BJ (cell line): ENCODE measurements at regions not wholly inside any gene's neighbourhood (a gene's known extent, or its start where the extent isn't known, plus 50 kb on each side); places are given as distances from the start of the nearest gene placed in this dataset.

ENCODE experiments used
- CTCF ChIA-PET: fragments of 350-600 bp; formaldehyde crosslinking; extraction: SDS; loops from one replicate; lab custom pipeline; 2021; ENCODE audit warnings: antibody characterized with exemption, inconsistent platforms; lab: Yijun Ruan, JAX
- POLR2A ChIA-PET: fragments of 300-600 bp; sonication (Branson Sonifier 250); formaldehyde crosslinking; extraction: SDS; loops from one replicate; lab custom pipeline; 2021; ENCODE audit warnings: antibody characterized with exemption; lab: Charles Lee
- DNase-seq: peaks from one replicate; pipeline ENCODE4 v3.0.0-alpha.2; 2011; ENCODE audit warnings: low read depth
- H3K27me3 ChIP-seq: 2 replicates; pipeline ENCODE4 v1.6.0; 2011; ENCODE audit warnings: low read length; ENCODE audit not compliant: control insufficient read depth, insufficient read depth
- H3K36me3 ChIP-seq: 2 replicates; pipeline ENCODE4 v1.5.1; 2011; ENCODE audit warnings: low read length; ENCODE audit not compliant: control insufficient read depth, insufficient read depth
- H3K4me3 ChIP-seq: 2 replicates; pipeline ENCODE4 v1.5.1; 2011; ENCODE audit warnings: low read depth, mild to moderate bottlenecking, control low read depth, low read length
- TF ChIP-seq, protein P1 (sequence below): IDR thresholded peaks from 2 replicates; pipeline ENCODE4 v1.5.1; 2011; ENCODE audit warnings: low read depth, mild to moderate bottlenecking, control low read depth, inconsistent platforms, low read length, moderate library complexity; ENCODE audit not compliant: insufficient read depth

DNA sequence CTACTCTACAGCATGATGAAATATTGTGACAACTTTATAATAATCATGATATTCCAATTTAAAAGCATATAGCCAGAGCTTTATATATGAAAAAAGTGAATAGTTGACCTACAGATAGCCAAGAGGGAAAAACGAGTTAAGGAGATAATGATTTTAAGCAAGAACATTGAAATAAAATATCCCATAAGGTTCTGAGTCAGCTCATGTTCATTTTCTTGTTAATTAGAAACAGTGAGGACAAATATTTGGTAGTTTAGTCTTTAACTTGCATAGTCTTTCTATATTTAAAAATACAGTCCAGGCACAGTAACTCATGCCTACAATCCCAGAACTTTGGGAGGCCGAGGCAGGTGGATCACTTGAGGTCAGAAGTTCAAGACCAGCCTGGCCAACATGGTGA is 55.8 kb upstream of the CDH6 start:
- POLR2A ChIA-PET, result no interaction called here
- H3K36me3 ChIP-seq, result no peaks in the 10 kb centered on the region
- TF ChIP-seq, protein P1, sequence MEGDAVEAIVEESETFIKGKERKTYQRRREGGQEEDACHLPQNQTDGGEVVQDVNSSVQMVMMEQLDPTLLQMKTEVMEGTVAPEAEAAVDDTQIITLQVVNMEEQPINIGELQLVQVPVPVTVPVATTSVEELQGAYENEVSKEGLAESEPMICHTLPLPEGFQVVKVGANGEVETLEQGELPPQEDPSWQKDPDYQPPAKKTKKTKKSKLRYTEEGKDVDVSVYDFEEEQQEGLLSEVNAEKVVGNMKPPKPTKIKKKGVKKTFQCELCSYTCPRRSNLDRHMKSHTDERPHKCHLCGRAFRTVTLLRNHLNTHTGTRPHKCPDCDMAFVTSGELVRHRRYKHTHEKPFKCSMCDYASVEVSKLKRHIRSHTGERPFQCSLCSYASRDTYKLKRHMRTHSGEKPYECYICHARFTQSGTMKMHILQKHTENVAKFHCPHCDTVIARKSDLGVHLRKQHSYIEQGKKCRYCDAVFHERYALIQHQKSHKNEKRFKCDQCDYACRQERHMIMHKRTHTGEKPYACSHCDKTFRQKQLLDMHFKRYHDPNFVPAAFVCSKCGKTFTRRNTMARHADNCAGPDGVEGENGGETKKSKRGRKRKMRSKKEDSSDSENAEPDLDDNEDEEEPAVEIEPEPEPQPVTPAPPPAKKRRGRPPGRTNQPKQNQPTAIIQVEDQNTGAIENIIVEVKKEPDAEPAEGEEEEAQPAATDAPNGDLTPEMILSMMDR, result no peak
- H3K27me3 ChIP-seq, result no peaks in the 10 kb centered on the region
- no peak overlapping the region for H3K4me3 ChIP-seq
- no peak for DNase-seq
- CTCF ChIA-PET, result no interaction called here

DNA sequence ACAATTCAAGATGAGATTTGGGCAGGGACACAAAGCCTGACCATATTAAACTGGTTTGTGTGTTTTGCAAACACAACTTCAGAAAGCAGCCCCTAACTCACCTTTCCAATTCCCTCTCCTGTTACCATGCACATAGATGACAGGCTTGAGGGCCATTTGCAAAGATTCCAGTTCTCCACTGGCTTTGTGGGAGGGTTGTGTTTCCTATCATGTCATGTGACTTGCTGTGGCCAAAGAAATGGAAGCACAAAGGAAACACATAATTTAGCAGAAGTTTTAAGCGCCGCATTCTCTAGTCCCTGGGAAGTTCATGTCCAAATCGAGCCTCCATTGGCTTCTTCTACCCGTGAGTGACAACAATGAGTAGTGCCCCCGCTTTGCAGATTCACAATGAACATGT is 57.9 kb upstream of the CDH6 start:
- H3K4me3 ChIP-seq, result no peak overlapping the region
- CTCF ChIA-PET, result no interaction called here
- TF ChIP-seq, protein P1, result no peak
- POLR2A ChIA-PET, result no interaction called here
- no peaks in the 10 kb centered on the region for H3K27me3 ChIP-seq
- no peak for DNase-seq
- H3K36me3 ChIP-seq, result no peaks in the 10 kb centered on the region

DNA sequence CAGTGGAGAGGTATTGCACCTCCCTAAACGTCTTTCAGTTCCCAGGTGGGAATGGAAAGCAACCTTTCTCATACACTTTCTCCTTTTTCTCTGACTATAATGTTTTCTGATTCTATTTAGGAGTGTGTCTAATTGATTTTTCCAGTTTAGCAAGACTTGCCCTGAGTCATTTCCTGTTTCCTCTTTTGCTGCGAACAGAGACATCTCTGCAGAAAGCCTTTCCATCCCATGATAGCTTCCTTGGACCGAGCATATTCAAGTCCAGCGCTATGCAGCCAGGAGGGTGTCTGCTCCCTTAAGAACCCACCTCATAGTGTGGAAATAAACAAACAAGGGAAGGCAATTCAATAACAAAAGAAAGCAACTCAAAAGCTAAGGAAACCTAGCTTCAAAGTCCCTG is 60.0 kb upstream of the CDH6 start:
- DNase-seq, result no peak
- Histone ChIP-seq H3K36me3 (no peaks in the 10 kb centered on the region), H3K27me3 (no peaks in the 10 kb centered on the region), H3K4me3 (no peak overlapping the region)
- ChIA-PET POLR2A (no interaction called here), CTCF (no interaction called here)
- TF ChIP-seq, protein P1, result no peak

DNA sequence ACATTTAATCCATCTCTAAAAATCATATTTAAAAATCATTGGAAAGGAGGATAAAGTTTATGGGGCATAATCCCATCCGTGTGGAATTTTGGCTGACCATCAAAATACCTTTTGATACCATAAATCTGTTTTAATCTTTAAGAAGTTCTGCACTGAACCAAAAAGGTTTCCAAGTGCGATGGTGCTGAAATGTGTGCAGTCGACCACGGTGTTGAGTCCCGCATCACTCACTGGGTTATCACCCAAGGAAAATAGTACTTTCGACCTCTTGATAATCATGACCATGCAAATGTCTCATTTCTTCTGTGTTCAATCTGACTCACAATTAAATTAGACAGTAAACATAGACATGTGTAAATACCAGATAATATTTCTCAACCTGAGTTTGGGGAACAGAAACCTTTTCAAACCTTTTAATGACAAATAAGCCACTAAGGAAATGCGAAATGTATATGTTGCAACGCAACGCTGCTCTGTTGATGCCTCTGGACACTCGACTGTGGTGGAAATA is 62.0 kb upstream of the CDH6 start:
- TF ChIP-seq, protein P1, result no peak

DNA sequence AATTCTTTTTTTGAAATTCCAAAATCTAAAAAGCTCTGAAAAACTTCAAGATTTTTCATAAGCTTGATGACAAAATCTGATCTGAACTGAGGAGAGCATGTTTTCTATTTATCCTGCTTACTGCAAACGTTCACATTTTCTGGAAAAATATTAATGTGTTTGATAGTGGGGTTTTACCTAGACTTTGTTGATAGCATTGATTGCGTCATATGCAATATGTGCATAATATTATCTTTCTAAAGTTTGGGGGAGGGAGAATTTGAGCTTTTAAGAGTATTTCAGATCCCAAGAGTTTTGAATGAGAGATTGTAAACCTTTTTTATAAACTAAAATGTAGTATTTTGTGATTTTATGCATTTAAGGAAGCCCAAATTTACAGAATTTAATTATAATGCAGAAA is 62.8 kb upstream of the CDH6 start:
- no peak for DNase-seq
- TF ChIP-seq, protein P1, result no peak
- CTCF ChIA-PET, result no interaction called here
- POLR2A ChIA-PET, result no interaction called here
- Histone ChIP-seq H3K27me3 (no peaks in the 10 kb centered on the region), H3K36me3 (no peaks in the 10 kb centered on the region), H3K4me3 (no peak overlapping the region)

More for the DNA sequence above, 62.0 kb upstream of the CDH6 start:
- no peaks in the 10 kb centered on the region for H3K27me3 ChIP-seq
- H3K4me3 ChIP-seq, result no peak overlapping the region
- no peak for DNase-seq
- H3K36me3 ChIP-seq, result no peaks in the 10 kb centered on the region
- CTCF ChIA-PET, result no interaction called here
- POLR2A ChIA-PET, result no interaction called here
